HG03159 (cell line): ENCODE measurements at regions not wholly inside any gene's neighbourhood (a gene's known extent, or its start where the extent isn't known, plus 50 kb on each side); places are given as distances from the start of the nearest gene placed in this dataset.
"Not testable (repeated sequence)": the region's sequence is repeated elsewhere in the genome, so short reads cannot be mapped to it uniquely, and the experiment has no call there.

Source experiments
- ATAC-seq: cut with Tn5 transposase; IDR thresholded peaks from one replicate; pipeline ENCODE4 v1.9.1; 2021; ENCODE audit warnings: mild to moderate bottlenecking, moderate library complexity; ENCODE audit not compliant: unreplicated experiment

DNA sequence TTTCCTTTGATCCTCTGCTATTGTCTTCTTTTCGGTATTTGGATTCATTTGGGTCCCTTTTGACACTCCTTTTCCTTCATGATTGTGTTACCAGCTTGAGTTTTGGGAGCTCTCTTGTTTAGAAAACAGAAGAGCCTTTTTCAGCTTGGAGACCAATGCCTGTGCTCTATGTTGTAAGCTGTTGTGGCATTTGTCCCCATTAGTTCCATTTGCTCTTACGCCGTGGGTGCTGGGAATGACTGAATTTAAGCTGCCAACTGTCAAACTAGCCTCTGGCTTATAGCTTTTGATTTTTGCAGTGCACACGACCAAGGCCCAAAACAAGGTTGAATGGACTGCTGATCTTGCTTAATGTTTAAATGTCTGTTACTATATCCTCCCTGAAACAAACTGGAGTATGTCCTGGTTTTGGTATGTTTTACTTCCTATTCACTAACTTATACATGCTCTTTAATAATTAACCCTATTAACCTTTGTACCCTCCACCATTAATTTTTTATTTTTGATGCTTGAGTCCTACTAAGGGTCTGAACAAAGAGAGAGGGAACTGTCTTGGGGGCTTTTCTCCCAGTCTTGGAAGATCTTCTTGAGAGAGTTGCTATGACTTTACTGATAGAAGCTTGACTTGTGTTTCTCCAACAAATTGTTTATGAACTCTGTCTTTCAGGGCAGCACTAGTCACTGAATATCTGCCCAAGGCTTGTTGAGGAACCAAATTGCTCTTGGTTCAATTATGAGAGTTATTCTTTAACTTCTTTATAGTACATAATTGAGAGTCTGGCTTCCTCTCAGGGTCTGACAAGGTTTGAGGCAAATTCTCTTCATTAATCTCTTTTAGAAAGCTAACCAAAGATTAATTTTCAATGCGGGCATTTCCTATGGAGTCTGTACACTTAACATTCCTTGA, 100.3 kb upstream of the SIRPG start:
- no peak for ATAC-seq

DNA sequence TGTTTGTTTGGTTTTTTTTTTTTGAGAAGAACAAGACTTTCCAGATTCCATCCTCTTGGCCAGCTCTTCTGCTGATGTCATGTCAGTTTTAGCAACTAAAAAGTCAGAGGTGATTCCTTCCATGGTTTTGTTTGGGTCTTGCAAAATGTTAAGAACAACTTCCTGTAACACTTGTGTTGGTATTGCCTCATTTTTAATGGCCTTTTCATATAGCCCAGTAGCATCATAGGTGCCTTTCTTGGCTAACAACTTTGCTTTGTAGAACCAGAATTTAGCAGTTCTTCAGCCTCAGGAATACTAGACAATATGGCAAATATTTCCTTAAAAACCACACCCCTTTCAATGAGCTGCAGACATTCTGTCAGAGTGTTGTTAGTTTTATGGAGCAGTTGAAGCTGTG, 99.5 kb upstream of the SIRPG start:
- ATAC-seq, result no peak

DNA sequence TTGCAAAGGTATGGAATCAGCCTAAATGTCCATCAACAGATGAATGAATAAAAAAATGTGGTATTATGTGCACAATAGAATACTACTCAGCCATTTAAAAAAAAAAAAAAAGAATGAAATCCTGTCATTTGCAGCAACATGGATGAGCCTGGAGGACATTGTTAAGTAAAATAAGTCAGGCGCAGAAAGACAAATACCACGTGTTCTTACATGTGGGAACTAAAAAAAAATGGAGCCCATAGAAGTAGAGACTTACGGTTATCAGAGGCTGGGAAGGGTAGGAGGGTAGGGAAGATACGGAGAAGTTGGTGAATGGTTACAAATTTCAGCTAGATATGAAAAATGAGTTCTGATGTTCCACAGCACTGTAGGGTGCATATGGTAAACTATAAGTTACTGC, 97.2 kb upstream of the SIRPG start:
- ATAC-seq, result no peak

DNA sequence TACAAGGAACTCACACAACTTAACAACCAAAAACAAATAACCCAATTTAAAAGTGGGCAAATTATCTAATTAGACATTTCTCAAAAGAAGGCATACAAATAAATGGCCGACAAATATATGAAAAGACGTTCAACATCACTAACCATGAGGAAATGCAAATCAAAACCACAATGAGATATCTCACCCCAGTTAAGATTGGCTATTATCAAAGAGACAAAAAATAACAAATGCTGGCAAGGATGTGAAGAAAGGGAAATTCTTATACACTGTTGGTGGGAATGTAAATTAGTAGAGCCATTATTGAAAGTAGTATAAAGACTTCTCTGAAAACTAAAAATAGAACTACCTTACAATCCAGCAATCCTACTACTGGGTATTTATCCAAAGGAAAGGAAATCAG, 96.7 kb upstream of the SIRPG start:
- no peak for ATAC-seq

DNA sequence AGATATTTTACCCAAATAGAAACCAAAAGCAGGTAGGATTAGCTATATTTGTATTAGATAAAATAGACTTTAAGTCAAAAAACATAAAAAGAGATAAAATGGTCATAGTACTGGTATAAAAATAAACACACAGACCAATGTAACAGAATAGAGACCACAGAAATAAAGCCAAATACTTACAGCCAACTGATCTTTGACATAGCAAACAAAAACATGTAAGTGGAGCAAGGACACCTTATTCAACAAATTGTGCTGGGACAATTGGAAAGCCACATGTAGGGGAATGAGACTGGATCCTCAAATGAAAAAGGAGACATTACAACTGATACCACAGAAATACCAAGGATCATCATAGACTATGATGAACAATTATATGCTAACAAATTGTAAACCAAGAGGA, 94.5 kb upstream of the SIRPG start:
- no peak for ATAC-seq

DNA sequence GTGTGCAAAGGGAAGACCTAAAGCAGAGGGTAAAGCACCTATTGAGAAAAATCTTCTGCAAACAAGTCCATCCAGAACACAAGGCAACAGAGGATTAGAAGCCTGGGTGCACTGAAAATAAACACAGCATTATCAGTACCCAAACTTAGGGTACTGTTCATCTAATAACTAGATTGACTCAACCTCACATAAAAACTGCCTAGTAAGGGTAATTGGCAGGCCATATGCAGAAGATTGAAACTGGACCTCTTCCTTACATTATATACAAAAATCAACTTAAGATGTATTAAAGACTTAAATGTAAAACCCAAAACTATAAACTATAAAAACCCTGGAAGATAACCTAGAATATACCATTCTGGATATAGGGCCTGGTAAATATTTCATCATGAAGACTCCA, 91.2 kb upstream of the SIRPG start:
- no peak for ATAC-seq

DNA sequence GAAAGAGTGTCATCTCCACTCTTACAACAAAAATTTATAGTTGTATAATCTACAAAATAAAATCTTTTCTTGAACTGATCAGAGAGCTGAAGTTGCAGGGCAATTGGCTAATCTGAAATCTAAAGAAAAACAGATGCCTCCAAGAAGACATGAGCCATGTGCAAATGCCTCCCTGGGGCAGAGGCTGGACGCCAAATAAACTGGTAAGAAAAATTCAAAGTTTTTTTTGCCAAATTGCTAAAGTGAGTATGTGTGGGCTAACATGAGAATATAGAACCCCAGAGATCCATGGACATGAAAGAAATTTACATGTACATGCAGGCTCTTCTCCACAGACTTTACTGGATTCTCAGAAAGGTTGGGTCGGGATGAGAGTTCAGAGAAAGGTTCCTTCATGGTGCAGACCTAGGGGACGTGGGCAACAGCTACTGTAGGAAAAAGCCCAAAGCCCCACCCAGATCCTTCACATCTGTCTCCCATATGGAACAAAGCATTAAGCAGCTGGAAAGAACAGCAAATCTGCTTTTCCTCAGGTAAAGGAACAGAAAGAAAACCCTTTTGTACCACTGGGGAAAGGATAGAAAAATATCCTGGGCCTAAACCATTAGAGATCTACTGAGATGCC, 90.5 kb upstream of the SIRPG start:
- no peak for ATAC-seq

DNA sequence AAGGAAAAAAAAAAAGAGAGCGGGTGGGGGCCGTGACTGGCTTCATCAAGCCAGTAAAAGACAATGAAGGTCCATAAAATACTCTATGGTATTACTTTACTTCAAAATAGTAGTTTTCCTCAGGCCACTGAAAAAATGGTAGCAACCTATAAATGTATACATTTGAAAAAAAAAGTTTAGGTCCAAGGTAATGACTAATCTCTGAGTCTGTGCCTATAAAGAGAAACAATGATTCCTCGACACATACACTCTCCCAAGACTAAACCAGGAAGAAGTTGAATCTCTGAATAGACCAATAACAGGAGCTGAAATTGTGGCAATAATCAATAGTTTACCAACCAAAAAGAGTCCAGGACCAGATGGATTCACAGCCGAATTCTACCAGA, 84.5 kb upstream of the SIRPG start:
- ATAC-seq, result not testable (repeated sequence)

DNA sequence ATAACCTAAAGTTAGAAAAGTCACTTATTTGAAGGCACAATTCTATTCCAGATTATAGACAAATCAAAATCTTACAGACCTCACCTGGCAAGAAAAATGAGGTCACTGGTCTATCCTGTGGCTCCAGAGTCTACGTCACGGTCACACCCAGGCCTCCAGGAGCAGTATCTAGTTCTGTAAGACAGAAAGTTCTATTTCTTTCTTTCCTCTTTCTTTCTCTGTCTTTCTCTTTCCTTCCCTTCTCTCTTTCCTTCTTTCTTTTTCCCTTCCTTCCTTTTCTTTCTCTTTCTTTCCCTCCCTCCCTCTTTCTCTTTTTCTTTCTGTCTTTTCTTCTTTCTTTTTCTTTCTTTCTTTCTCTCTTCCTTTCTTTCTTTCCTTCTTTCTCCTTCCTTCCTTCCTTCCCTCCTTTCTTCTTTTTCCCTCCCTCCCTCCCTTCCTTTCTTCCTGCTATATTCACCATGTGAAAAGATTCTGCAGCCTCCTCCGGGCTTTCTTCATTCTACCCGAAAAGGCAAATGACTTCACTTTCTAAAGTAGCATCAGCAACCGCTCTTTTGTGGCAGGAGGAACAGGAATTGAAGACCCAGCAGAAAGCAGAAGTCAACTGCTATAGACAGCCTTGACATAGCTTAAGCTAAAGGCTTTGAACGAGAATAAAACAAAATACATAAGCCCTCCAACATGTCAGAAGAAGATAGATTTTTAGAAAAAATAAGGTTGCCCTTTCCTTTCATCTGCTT, 83.9 kb upstream of the SIRPG start:
- ATAC-seq, result no peak

DNA sequence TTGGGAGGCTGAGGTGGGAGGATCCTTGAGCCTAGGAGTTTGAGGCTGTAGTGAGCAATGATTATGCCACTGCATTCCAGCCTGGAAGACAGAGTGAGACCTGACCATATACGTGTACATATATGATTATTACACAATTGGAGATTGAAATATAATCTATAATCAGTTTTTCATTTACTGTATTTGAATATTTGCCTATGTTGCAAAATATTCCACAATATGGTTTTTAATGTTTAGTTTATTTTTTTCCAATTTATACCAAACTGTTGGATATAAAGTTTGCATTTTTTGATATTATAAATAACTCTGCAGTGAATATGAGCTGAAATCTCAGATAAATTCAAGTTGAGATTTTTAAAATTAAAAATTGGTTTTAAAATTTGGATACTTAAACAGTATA, 79.6 kb upstream of the SIRPG start:
- no peak for ATAC-seq

DNA sequence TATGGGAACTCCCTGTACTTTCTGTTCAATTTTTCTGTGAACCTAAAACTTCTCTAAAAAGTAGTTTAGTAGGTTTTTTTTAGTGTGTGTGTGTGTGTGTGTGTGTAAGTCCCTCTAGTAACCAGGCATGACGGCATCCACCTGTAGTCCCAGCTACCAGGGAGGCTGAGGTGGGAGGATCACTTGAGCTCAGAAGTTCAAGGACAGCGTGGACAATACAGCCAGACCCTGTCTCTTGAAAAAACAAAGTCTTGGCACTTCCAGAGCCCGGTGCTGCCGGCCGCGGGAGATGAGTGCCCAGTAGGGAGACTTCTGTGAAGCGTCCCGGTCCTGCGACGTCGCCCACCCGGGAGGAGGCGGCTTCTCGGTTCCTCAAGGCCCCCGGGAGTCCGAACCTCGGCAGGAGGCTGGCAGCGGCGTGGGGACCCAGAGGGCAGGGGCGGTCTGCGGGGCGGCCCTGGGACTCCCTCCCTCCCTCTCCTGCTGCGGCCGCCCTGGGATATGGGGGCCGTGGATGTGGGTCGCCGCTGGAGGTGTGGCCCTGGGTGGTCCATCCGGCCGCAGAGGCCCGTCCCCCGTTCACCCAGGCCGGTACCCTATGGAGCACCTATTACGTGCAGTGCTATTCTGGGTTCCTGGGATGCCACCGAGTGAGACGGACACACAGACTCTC, 78.0 kb upstream of the SIRPG start:
- ATAC-seq, result no peak

DNA sequence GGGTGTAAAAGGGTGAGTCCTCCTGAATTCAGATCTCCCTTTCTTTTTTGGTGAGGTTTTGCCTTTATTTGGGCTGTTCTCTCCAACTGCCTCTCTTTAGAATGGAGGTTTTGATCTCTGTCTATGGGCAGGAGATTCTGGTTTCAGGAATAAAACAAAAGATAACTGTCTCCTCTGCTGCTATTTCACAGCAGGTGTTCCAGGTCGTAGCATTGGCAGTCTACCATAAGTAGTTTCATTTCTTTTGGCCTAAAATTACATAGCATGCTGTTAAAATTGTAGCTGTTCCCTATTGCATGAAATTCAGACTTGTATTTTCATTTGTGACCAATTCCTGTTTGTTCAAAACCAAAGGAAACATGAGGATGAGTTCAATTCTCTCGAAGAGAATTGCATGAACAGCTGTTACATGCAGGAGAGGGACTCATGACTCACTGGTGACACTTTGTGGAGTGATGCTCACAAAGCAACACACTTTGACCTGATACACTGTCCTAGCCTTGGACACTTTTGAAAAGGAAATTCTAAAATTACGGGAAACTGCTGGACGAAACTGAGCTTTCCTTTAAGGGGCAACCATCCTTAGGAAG, 76.8 kb upstream of the SIRPG start:
- ATAC-seq, result no peak

DNA sequence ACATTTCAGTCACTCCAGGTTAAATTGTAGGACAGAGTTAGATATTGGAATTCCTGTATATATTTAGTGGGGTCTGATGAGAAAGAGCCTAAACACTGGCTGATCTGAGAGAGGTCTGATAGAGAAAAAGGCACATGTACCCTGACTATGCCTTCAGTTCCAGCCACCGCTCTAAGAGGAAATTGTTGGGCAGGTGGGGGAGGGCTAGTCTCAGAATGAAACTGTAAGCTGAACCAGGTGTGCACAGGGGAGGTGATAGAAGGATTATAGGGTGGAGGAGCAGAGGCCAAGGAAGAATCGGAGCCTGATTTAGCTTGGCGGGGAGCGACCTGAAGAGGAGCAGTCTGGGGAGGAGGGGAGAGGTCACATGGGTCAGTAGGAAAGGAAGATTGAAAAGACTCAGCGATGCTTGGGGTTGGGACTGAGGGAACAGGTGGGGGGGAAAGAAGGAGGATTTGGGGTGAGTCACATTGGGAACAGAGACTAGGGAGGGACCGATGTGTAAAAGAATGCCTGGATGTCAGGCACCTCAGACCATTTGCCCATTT, 74.3 kb upstream of the SIRPG start:
- not testable (repeated sequence) for ATAC-seq

DNA sequence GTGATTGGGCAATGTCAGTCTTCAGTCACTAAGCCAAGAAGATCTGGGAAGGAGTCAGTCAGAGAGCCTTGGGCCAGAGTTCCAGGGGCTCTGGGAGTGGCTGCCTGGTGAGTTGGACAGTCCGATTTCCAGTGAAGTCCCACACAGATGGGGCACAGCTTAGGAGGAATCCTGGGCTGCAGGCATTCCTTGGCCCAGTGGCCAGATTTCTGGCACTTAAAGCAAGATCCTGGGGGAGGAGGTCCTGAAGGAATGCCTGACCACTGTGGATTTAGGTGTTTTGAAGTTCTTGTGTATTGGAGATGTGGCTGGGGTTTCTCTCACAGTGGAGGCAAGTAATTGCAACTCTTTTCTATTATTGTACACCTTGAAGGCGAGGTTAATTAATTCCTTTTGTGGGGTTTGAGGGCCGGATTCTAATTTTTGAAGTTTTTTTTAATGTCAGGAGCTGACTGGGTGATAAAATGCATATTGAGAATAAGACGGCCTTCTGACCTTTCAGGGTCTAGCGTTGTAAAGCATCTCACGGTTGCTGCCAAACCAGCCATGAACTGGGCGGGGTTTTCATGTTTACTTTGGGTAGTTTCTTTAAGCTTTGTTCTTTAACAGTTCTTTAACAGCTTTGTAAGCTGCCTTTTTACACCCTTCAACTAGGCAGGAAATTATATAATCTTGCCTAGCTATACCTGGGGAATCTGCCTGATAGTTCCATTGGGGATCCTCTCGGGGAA, 73.6 kb upstream of the SIRPG start:
- not testable (repeated sequence) for ATAC-seq

DNA sequence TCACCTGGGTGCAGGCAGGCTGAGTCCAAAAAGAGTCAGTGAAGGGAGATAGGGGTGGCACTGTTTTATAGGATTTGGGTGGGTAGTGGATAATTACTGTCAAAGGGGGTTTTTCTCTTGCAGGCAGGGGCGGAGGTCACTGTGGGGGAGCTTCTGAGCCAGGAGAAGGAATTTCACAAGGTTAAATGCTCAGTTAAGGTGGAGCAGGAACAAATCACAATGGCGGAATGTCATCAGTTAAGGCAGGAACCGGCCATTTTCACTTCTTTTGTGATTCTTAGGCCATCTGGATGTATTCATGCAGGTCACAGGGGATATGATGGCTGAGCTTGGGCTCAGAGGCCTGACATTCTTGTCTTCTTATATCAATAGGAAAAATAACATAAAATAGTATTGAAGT, 69.7 kb upstream of the SIRPG start:
- not testable (repeated sequence) for ATAC-seq

DNA sequence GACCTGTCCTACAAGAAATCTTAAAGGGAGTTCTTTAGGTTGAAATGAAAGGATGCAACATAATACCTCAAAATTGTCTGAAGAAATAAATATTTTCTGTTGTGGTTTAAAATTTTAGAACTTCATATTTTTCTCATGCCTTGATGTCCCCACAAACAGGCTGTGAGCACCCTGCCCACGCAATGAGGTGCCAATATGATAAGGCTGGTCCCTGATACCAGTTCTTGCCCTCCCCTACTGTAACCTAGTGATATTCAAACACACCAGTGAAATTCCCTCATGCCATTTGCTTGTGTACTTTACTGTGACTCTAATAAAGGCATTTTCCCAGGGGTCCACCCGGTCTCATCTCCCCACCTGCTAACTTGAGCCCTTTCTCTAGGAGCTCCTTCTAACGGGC, 67.3 kb upstream of the SIRPG start:
- ATAC-seq, result no peak

DNA sequence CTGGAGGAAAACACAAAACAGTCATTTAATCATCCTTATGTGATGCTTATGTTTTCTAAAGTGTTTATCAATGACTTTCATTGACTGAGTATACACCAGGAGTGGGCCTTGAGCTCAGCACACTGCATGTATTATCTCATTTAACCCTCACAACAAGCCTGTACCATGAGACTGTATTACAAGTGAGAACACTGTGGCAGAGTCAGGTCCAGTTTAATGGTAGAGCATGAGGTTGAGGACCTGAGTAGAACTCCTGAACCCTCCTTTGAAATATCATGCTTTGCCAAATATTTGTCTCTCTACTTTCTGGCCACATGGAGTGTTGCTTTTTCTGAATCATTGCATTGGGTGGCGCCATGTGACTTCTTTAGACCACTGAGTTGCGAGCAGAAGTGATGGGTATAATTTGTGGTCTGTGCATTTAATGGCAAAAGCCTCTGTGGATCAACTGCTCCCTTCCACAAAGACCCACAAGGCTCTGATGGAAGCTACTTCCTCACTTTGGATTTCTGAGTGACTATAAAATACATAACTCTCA, 65.0 kb upstream of the SIRPG start:
- ATAC-seq, result no peak

DNA sequence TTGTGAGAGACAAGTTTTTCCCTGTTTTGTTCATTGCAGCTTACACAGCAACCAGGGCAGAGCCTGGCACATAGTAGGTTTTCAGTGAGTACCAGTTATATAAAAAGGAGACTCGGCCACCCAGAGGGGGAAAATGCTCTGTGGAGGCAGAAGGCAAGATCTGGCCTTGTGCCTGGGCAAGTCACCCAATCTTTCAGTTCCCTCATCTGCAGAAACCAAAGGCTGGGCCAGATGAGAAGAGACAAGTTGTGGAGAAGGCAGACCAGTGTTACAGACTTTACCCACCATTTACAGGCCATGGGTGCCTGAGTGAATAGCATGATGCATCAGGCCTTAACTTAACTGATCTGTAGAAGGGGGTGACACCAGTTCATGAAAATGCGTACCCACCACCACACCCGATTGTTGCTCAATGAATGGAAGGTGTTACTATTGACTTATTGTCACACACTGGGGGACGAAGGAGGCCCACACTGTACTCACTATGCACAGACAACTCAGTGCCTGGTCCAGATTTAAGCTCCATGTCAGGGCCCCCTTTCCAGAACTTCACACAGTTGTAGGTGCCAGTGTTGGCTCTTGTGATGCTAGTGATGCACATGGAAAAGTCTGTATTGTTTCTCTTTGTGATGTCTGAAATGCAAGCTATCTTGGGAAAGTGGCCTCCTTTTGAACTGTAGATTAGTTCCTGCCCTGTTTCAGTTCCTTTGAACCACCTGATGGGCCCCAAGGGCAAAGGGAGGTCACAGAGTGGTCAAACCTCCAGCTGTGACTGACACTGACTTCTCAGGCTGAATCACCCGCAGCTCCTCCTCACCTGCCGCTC, 64.3 kb upstream of the SIRPG start:
- ATAC-seq, result no peak
